ENCODE measurements at regions not wholly inside any gene's neighbourhood (a gene's known extent, or its start where the extent isn't known, plus 50 kb on each side); places are given as distances from the start of the nearest gene placed in this dataset.
"Not testable (repeated sequence)": the region's sequence is repeated elsewhere in the genome, so short reads cannot be mapped to it uniquely, and the experiment has no call there.

DNA sequence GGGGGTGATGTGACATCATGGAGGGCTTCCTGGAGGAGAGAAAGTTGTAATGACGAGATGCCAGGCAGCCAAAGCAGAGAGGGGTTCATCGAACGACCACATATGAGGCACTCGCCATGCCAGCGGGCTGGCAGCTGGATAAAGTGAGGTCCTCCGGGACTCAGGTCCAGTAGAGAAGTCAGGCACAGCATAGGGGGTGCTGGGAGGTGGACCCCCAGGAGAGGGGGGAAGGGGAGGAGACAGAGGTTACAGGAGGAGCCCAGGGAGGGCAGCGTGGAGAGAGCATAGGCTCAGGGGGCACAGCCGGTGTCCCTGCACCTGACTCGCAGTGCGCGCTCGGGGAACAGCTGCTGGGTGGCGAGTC, 174.7 kb downstream of the BMP7 start:
- DNase-seq: no peak

GRCh38 chr20:57092112-57092899, 174.1 kb downstream of the BMP7 start:
- DNase-seq: peak; percentile 29

- no peak for DNase-seq
Measured at GRCh38 chr20:57092900-57093530, 173.4 kb downstream of the BMP7 start.

GRCh38 chr20:57093766-57094165, 172.7 kb downstream of the BMP7 start:
- DNase-seq: no peak

DNA sequence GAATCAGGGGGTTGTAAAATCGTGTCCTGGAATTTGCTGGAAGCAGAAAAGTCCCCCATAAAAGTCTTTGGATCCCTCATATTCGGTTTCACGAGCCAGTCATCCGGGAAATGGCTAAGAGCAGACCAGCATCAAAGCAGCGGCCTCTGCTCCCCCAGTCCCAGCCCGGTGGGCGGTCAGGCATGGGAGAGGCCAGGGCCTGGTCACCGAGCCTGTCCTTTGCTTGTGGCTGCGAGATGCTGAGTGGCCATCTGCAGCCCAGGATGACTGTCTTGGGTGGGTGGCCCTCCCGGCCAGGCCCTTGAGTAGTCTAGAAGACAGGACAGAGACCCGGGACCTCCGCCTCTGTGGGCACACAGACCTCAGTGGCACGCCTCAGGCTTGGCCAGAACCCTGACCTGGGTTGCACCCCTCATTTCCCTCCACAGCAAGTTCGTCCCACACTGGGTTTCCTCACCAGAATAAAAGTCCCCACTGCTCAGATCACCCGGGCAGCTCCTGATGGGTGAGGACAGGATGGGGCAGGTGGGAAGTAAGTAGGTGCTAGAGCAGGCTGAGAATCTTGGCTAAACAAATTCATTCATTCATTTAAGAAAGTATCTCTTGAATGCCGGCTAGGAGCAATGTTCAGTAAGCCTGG, 172.1 kb downstream of the BMP7 start:
- DNase-seq: no peak

- DNase-seq: no peak
Measured at GRCh38 chr20:57094991-57095390, 171.4 kb downstream of the BMP7 start.

- no peak for DNase-seq
Measured at GRCh38 chr20:57095426-57095825, 171.0 kb downstream of the BMP7 start.

DNA sequence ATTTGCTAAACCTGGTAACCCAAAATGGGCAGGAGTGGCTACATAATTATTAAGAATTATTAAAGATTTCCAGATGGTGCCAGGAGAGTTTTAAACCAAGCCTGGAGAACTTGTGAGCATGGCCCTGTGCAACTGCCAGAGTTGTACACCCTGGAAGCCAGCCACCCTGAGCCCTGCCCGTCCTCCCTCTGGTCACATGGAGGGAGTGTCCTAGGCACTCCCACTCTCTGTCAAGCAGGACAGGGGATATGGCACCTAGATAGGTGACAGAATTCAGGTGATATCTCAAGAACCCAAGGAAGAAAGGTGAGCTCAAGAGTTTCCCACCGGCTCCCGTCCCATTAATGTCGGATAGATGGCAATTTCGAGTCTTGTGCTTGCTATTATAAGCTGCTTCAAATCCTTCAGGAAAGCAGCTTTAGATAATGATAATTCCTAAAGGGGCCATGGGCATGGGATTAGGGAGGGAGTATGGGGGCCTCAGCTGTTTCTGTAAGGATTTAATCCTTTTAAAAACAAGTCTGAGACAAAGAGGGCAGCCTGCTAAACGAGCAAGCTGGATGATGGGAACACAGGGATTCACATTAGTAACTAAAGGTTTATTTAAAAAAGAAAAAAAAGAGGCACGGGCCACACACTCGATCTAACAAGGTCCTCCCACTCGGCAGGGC, 169.1 kb downstream of the BMP7 start:
- DNase-seq: no peak

GRCh38 chr20:57102160-57102559, 164.3 kb downstream of the BMP7 start:
- DNase-seq: no peak

- DNase-seq: no peak
Measured at GRCh38 chr20:57102566-57102965, 163.9 kb downstream of the BMP7 start.

- DNase-seq: no peak
Measured at GRCh38 chr20:57103146-57103800, 163.2 kb downstream of the BMP7 start.

GRCh38 chr20:57104113-57104512, 162.3 kb downstream of the BMP7 start:
- DNase-seq: no peak

GRCh38 chr20:57104651-57105204, 161.7 kb downstream of the BMP7 start:
- no peak for DNase-seq

DNA sequence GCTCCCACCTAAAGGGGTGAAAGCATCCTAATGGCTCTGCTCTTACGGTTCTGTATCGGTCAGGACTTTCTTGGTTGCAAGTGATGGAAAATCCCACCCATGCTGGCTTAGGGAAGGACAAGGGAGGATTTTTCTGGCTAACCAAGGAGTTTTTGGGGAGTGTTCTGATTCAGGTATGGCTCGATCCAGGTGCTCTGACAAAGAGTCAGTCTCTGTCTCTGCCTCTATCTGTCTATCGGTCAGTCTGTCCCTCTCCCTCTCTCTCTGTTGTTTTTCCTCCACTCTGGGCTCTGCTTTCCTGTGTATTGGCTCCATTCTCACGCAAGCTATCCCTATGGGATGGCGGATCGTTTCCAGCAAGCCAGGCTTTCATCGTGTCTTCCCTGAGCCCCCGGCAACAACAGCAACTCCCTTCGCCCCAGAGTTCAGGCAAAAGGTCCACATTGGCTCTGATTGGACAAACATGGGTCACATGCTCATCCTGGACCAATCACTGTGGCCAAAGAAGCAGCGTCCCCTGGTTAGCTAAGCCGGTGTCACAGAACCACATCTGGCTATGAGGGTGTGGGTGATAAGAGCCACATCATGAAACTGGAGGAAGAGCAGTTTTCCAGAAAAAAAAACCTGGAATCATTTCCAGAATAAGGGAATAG, 160.3 kb downstream of the BMP7 start:
- DNase-seq: no peak

- no peak for DNase-seq
Measured at GRCh38 chr20:57106692-57107091, 159.7 kb downstream of the BMP7 start.

DNA sequence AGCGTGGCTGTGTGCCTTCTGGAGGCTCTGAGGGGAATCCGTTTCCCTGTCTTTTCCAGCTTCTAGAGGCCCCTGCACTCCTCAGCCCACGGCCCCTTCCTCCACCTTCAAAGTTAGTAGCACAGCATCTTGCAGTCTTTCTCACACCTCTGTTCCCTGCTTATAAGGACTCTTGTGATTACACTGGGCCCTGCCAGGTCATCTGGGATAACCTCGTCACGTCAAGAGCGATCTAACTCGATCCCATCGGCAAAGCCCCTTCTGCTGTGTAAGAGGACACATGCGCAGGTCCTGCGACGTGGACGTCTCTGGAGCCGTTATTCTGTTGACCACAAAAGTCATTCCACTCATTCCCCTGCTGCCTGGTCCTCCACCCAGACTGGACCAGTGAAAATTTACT, 159.2 kb downstream of the BMP7 start:
- no peak for DNase-seq

DNA sequence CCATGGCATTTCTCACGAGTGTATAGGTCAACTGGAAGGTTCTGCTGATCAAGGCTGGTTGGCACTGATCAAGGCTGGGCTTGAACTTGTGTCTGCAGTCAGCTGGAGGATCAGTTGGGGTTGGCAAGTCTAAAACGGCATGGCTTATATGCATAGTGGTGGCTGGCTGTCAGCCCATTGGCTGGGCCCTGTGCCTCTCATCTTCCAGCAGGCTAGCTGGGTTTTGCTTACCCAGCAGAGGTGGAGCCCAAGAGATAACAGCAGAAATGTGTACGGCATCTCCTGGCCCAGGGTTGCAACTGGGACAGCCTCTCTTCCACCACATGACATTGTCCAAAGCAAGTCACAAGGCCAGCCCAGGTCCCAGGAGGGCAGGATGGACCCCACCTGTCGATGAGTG, 158.2 kb downstream of the BMP7 start:
- DNase-seq: no peak

DNA sequence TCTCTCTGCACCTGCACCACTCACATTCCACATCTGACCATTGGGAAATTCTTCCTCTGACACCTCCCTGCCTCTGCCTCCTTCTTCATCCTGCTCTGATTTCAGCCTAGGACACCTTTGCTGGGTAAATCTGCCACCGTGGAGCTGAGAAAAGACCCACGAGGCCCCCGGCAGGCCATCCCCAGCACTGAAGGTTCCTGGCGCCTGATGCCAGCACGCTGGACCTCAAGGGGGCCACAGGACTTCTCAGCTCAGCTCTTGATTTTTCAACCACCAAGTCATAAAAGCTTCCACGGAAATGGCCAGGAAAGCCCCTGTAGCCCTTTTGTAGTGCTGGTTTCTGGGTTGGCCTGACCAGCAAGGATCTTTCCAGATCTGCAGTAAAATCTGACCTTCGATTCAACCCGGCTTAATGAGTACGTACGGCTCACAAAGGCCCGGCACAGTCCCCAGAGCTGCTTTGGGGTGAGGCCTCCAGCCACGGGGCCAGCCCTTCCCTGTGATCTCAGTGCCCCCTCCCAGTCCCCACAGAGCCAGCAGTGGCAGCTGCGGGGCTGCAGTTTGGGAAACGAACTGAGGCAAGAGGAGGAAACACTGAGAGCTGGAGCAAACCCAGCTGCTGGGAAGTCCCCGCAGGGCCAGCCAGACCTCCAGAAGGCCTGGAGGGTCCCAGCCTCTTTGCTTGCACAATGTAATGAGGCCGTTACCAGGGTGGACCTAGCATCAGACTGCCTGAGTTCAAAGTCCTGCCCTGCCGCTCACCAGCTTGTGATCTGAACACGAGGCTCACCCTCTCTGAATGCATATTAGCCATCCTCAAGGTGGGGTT, 157.5 kb downstream of the BMP7 start:
- no peak for DNase-seq

GRCh38 chr20:57109571-57109953, 156.9 kb downstream of the BMP7 start:
- DNase-seq: no peak

DNA sequence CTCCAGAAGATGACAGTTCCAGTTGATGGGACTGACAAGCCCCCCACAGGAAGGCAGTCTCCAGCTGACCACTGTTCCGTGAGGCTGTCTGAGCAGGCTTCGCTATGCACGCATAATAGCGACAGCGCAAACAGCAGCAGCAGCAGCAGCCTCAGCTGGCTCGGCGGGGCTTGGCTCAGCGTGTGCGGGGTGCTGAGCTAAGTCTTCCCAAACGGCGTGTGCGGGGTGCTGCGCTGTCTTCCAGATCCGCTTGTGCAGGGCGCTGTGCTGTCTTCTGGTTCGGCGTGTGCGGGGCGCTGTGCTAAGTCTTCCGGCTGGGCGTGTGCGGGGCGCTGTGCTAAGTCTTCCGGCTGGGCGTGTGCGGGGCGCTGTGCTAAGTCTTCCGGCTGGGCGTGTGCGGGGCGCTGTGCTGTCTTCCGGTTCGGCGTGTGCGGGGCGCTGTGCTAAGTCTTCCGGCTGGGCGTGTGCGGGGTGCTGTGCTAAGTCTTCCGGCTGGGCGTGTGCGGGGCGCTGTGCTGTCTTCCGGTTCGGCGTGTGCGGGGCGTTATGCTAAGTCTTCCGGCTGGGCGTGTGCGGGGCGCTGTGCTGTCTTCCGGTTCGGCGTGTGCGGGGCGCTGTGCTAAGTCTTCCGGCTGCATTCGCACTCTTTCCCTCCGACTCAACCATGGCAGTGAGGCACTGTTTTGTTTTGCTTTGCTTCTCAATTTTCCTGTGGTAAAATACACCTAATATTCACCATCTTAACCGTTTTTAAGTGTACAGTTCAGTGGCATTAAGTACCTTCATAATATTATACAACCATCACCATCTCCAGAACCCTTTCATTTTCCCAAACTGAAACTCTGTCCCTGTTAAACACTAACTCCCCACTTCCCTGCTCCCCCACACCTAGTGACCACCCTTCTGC, 156.1 kb downstream of the BMP7 start:
- not testable (repeated sequence) for DNase-seq
